Effector memory CD4-positive, alpha-beta T cell (primary cell): ENCODE measurements at regions not wholly inside any gene's neighbourhood (a gene's known extent, or its start where the extent isn't known, plus 50 kb on each side); places are given as distances from the start of the nearest gene placed in this dataset.
"Not testable (repeated sequence)": the region's sequence is repeated elsewhere in the genome, so short reads cannot be mapped to it uniquely, and the experiment has no call there.

ENCODE experiments used
- DNase-seq, 3 donors: peaks; one replicate each; pipeline ENCODE4 v3.0.0-alpha.2; 2020
- H3K27ac ChIP-seq: 2 replicates; pipeline ENCODE4 v1.7.0; 2013; ENCODE audit warnings: mild to moderate bottlenecking, low read length, moderate library complexity; ENCODE audit not compliant: insufficient read depth, poor library complexity, severe bottlenecking
- H3K27me3 ChIP-seq: replicated peaks from 2 replicates; pipeline ENCODE4 v1.7.0; 2013; ENCODE audit warnings: mild to moderate bottlenecking, low read length; ENCODE audit not compliant: insufficient read depth, control insufficient read depth, poor library complexity, severe bottlenecking
- H3K36me3 ChIP-seq: 2 replicates; pipeline ENCODE4 v1.7.0; 2013; ENCODE audit warnings: mild to moderate bottlenecking, low read length, moderate library complexity; ENCODE audit not compliant: control insufficient read depth, insufficient read depth
- H3K4me1 ChIP-seq: 2 replicates; pipeline ENCODE4 v1.7.0; 2013; ENCODE audit warnings: low read length, mild to moderate bottlenecking; ENCODE audit not compliant: control insufficient read depth, insufficient read depth, poor library complexity, severe bottlenecking
- H3K4me3 ChIP-seq: 2 replicates; pipeline ENCODE4 v1.7.0; 2013; ENCODE audit warnings: low read length, low read depth, mild to moderate bottlenecking; ENCODE audit not compliant: insufficient read depth, poor library complexity, severe bottlenecking
- H3K9me3 ChIP-seq: 2 replicates; pipeline ENCODE4 v1.7.0; 2013; ENCODE audit warnings: mild to moderate bottlenecking, low read length, moderate library complexity; ENCODE audit not compliant: control insufficient read depth

DNA sequence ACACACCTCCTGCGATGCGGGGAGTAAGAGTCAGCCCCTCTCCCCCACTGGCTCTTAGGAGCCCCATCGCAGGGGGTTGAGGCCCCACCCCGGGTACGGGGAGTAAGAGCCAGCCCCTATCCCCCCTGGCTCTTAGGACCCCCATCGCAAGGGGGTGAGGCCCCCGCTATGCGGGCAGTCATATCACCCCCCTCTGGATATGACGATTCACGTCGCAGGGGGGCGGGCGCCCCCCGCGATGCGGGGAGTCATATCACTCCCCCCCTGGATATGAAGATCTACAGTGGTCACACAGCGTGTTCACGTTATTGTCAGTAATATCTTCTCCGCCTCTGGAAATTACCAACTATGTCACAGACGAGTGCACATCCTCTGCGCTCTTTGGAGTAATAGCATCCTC lies 61.1 kb downstream of the DEFB131A start:
- H3K27ac ChIP-seq, H3K4me1 ChIP-seq, H3K4me3 ChIP-seq, H3K36me3 ChIP-seq, H3K27me3 ChIP-seq, DNase-seq, H3K9me3 ChIP-seq: not testable (repeated sequence)

DNA sequence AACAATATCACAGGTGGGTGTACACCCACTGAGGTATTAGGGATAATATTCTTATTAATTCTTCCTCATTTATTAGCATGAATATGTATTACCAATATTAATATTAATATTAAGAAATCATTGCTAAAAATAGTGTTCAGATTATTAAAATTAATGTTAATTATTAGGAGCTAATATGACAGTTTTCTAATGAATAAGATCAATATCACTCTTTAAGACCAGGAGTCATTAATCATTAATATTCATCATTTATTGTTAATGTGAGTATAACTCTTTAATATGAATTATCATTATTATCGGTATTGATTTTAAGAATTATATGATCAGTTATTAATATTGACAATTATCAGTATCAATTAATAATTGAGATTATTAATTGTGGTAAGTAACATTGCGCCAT lies 62.5 kb downstream of the DEFB131A start:
- not testable (repeated sequence) for H3K9me3 ChIP-seq, H3K4me1 ChIP-seq

DNA sequence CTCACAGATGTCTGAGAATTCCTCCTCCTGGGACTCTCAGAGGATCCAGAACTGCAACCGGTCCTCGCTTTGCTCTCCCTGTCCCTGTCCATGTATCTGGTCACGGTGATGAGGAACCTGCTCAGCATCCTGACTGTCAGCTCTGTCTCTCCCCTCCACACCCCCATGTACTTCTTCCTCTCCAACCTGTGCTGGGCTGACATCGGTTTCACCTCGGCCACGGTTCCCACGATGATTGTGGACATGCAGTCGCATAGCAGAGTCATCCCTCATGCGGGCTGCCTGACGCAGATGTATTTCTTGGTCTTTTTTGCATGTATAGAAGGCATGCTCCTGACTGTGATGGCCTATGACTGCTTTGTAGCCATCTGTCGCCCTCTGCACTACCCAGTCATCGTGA lies 68.7 kb downstream of the DEFB131A start:
- not testable (repeated sequence) for H3K27me3 ChIP-seq, H3K4me3 ChIP-seq, H3K9me3 ChIP-seq, H3K36me3 ChIP-seq, DNase-seq, H3K4me1 ChIP-seq, H3K27ac ChIP-seq

More for the DNA sequence above, 62.5 kb downstream of the DEFB131A start:
- not testable (repeated sequence) for H3K4me3 ChIP-seq, DNase-seq, H3K27me3 ChIP-seq, H3K27ac ChIP-seq, H3K36me3 ChIP-seq

DNA sequence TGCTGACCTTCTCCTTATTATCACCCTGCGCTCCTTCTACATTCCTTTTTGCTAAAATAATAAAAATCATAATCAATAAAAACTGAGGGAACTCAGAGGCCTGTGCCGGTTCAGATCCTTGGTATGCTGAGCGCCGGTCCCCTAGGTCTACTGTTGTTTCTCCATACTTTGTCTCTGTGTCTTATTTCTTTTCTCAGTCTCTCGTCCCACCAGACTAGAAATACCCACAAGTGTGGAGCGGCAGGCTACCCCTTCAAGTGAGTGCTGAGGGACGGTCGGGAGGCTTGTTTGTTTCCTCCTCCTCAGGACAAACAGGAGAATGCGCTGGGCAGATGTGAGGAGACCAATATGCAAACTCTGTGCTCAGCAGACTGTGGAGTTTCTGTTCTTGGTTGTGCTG lies 75.4 kb downstream of the DEFB131A start:
- DNase-seq, H3K4me3 ChIP-seq, H3K4me1 ChIP-seq, H3K27ac ChIP-seq, H3K9me3 ChIP-seq, H3K27me3 ChIP-seq, H3K36me3 ChIP-seq: not testable (repeated sequence)

DNA sequence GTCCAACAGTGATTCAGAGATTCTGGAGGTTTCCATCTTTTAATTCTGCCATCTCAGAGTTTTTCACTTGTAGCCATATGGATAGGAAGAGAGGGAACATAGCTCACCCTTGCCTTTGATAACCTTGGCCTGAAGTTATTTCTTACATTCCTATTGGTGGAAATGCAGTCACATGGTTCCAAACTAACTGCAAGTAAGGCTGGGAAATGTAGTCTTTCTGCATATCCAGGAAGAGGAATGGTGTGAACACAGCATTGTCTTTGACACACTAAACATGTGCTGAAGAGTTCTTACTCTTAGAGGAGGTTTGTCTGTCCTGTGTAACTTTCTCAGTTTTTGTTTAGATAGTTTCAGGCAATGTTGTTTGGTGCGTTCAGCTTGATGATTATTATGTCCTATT lies 78.7 kb downstream of the DEFB131A start:
- not testable (repeated sequence) for H3K4me1 ChIP-seq, H3K36me3 ChIP-seq, H3K27ac ChIP-seq, H3K9me3 ChIP-seq, H3K4me3 ChIP-seq, DNase-seq, H3K27me3 ChIP-seq

DNA sequence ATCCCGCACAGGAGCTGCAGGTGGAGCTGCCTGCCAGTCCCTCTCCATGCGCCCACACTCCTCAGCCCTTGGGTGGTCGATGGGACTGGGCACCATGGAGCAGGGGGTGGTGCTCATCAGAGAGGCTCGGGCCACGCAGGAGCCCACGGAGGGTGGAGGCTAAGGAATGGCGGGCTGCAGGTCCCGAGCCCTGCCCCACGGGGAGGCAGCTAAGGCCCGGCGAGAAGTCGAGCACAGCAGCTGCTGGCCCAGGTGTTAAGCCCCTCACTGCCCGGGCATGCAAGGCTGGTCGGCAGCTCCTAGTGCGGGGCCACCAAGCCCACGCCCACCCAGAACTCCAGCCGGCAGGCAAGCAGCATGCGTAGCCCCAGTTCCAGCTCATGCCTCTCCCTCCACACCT lies 80.2 kb downstream of the DEFB131A start:
- H3K27ac ChIP-seq, H3K27me3 ChIP-seq, H3K9me3 ChIP-seq, H3K36me3 ChIP-seq, H3K4me3 ChIP-seq, H3K4me1 ChIP-seq, DNase-seq: not testable (repeated sequence)

DNA sequence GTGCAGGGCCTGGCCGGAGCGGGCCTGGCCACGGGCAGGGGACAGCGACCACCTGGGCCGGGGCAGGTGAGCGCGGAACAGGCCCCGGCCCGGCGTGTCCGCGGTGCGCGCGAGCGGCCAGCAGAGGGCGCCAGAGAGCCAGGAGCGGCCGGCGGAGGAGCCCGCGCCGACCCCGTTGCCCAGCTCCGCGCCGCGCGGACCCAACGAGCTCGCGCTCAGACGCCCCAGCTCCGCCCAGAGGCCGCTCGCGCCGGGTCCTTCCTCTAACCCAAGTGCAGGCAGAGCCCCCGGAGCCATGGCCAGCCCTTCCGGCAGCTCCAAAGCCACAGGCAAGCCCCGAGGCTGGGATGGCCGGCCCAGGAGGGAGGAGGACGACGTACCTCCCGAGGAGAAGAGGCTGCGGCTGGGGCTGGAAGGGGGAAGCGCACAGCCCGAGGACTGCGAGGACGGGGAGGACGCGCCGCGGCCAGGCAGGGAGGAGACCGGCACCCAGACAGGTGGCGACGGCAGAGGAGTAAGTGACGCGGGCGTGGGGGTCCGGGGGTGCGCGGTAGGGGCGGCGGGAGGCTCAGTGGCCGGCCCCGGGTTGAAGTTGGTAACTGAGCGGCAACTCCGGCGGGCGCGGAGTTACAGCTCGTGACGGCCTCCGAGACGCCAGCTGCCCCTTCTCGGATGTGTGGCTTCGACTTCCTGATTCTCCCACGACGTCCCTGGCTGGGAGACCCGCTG lies 88.1 kb downstream of the DEFB131A start:
- not testable (repeated sequence) for H3K4me1 ChIP-seq, H3K9me3 ChIP-seq, H3K27me3 ChIP-seq, H3K36me3 ChIP-seq, H3K27ac ChIP-seq
- DNase-seq, result peak; percentile 28 to 42 (median 38)
- peak overlapping the region; percentile 54 for H3K4me3 ChIP-seq

DNA sequence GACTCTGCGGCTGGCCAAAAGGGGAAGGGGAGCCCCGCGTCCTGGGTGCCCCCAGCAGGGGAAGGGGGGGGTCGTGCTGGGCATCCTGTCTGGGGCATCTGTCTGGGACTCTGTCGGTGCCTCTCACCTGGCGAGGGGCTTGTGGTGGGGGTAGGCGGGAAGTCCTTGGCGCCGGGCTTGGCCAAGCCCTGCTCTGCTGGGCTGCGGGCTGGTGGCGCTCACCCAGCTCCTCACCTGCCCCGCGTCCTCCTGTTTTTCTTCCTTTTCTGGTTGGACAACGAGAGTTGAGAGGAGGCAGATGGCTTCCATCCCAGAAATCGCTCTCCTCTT lies 88.6 kb downstream of the DEFB131A start:
- not testable (repeated sequence) for H3K4me1 ChIP-seq, DNase-seq, H3K27ac ChIP-seq, H3K27me3 ChIP-seq, H3K36me3 ChIP-seq, H3K9me3 ChIP-seq
- H3K4me3 ChIP-seq, result peak overlapping the region; percentile 54

DNA sequence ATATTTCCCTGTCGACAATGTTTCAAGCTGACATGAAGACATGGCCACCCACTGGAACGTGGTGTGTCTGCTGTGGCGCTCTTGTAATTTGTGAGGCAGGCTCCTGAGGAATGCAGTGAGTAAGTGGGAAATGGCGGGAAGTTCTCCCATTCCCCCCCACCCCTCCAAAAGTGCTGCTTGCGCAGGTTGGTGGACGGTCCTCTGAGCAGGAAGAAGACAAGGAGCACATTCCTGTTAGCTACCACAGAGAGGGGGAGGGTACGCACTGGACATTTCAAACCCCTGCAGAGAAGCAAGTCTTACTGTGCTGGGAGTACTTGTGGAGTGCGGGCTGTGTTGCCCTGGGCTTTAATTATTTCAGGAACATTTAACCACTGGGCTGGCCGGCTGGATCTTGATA lies 92.9 kb downstream of the DEFB131A start:
- H3K27me3 ChIP-seq, H3K27ac ChIP-seq, H3K9me3 ChIP-seq, H3K4me1 ChIP-seq, H3K4me3 ChIP-seq, H3K36me3 ChIP-seq, DNase-seq: not testable (repeated sequence)

DNA sequence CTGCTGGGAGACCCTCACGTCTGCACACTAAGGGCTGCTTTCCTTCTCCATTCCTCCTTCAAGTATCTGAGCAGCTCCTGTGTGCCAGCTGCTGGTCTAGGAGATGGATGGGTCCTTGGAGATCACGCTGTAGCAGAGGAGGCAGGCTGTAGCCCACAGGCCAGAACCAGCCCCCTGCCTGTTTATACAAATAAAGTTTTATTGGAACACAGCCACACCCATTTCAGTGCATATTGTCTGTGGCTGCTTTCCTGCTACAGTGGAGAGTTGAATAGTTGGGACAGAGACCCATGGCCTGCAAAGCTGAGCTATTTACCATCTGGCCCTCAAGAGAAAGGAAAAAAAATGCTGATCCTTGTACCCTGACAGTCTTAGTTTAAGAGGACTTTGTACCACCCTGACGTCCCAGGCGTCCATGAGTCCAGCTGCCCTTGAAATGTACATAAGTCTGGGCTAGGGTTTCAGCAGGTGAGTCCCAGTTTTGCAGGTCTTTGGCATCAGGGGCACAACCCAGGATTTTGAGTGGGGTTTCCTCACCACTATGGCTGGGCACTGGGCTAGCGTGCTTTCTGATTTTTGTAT lies 95.8 kb downstream of the DEFB131A start:
- not testable (repeated sequence) for DNase-seq, H3K27me3 ChIP-seq, H3K4me1 ChIP-seq, H3K4me3 ChIP-seq, H3K9me3 ChIP-seq, H3K36me3 ChIP-seq, H3K27ac ChIP-seq
